ENCODE measurements at regions not wholly inside any gene's neighbourhood (a gene's known extent, or its start where the extent isn't known, plus 50 kb on each side); places are given as distances from the start of the nearest gene placed in this dataset.

DNA sequence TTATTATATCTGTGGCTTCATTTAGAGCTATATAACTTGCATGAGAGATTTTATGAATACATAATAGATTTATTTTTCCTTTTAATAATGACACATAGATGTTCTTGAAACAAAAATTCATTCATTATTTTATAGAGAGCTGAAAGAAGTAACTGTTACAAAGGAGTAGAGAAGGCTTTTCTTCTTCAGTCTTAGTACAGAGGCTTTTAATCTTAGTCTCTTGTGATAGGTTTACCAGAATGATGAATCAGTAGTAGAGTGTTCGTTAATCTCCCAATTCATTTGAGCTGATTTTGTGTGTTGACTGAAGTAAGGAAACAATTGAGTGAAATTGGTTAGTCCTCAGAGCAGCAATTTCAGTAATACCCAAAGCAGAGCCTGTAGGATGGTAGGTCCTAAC, 1284.1 kb upstream of the ACO1 start (continued):
- no peak for TF ChIP-seq CTBP2 (IDR thresholded peaks at IDR 0.05; ENCODE audit: borderline replicate concordance, insufficient read depth, insufficient read length, low read length)
- TF ChIP-seq TAF7 (optimal IDR thresholded peaks at IDR 0.05; ENCODE audit: borderline replicate concordance, low read depth, low read length) = no peak
- TF ChIP-seq KDM1A (IDR thresholded peaks at IDR 0.05; ENCODE audit: borderline replicate concordance, low read length) = no peak
- no peak for TF ChIP-seq BACH1 (IDR thresholded peaks at IDR 0.05; ENCODE audit: low read length)
- TF ChIP-seq NRF1 (IDR thresholded peaks at IDR 0.05; ENCODE audit: low read depth, low read length) = no peak
